ENCODE measurements at regions not wholly inside any gene's neighbourhood (a gene's known extent, or its start where the extent isn't known, plus 50 kb on each side); places are given as distances from the start of the nearest gene placed in this dataset.
"Not testable (repeated sequence)": the region's sequence is repeated elsewhere in the genome, so short reads cannot be mapped to it uniquely, and the experiment has no call there.

DNA sequence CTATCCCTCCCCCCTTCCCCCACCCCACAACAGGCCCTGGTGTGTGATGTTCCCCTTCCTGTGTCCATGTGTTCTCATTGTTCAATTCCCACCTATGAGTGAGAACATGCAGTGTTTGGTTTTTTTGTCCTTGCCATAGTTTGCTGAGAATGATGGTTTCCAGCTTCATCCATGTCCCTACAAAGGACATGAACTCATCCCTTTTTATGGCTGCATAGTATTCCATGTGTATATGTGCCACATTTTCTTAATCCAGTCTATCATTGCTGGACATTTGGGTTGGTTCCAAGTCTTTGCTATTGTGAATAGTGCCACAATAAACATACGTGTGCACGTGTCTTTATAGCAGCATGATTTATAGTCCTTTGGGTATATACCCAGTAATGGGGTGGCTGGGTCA, 52.3 kb upstream of the MAN1A2 start:
- H3K9me3 ChIP-seq (ENCODE audit: control insufficient read depth in 2 of 3, insufficient read depth in 1 of 3, low read length in 3 of 3); FAIRE-seq; H3K4me3 ChIP-seq (ENCODE audit: low read length in 3 of 3); H3K27me3 ChIP-seq (ENCODE audit: control insufficient read depth, insufficient read depth, low read length); H3K4me1 ChIP-seq (ENCODE audit: control insufficient read depth in 2 of 3, insufficient read depth in 2 of 3, low read depth in 1 of 3, low read length in 3 of 3); H3K9ac ChIP-seq (ENCODE audit: low read length in 3 of 3); intact Hi-C loops (cut with DNase I); DNase-seq; H3K36me3 ChIP-seq (ENCODE audit: control insufficient read depth in 2 of 3, insufficient read depth in 3 of 3, low read length in 3 of 3); H3K27ac ChIP-seq (ENCODE audit: low read depth in 2 of 2, low read length in 2 of 2): not testable (repeated sequence)

DNA sequence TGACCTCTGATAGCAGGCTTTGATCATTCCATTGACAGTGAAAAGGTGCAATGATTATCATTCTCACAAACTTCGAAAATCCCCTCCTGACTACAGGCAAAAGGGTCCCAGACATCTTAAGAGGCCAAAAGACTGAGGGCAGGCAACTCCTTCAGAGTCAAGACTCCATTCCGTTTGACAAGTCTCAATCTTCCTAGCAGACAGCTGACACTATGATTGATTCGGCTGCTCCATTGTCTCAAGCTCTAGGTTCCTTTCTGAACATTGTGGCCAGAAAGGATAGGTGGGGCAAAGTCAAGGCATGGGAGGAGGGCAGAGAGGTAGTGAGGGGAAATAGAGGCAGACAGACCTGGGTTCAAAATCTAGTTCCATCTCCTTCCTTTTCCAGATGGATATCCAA, 53.7 kb upstream of the MAN1A2 start:
- Histone ChIP-seq H3K9me3 (ENCODE audit: control insufficient read depth in 2 of 3, insufficient read depth in 1 of 3, low read length in 3 of 3) (no peaks in the 10 kb centered on the region), H3K27ac (ENCODE audit: low read depth in 2 of 2, low read length in 2 of 2) (no peak overlapping the region), H3K36me3 (ENCODE audit: control insufficient read depth in 2 of 3, insufficient read depth in 3 of 3, low read length in 3 of 3) (no peaks in the 10 kb centered on the region), H3K9ac (ENCODE audit: low read length in 3 of 3) (no peak overlapping the region), H3K4me1 (ENCODE audit: control insufficient read depth in 2 of 3, insufficient read depth in 2 of 3, low read depth in 1 of 3, low read length in 3 of 3) (no peaks in the 10 kb centered on the region), H3K27me3 (ENCODE audit: control insufficient read depth, insufficient read depth, low read length) (no peaks in the 10 kb centered on the region), H3K4me3 (ENCODE audit: low read length in 3 of 3) (no peak overlapping the region)
- intact Hi-C loops (cut with DNase I), result no loop called here
- FAIRE-seq (no peak), DNase-seq (no peak)
- TF ChIP-seq, protein P1, sequence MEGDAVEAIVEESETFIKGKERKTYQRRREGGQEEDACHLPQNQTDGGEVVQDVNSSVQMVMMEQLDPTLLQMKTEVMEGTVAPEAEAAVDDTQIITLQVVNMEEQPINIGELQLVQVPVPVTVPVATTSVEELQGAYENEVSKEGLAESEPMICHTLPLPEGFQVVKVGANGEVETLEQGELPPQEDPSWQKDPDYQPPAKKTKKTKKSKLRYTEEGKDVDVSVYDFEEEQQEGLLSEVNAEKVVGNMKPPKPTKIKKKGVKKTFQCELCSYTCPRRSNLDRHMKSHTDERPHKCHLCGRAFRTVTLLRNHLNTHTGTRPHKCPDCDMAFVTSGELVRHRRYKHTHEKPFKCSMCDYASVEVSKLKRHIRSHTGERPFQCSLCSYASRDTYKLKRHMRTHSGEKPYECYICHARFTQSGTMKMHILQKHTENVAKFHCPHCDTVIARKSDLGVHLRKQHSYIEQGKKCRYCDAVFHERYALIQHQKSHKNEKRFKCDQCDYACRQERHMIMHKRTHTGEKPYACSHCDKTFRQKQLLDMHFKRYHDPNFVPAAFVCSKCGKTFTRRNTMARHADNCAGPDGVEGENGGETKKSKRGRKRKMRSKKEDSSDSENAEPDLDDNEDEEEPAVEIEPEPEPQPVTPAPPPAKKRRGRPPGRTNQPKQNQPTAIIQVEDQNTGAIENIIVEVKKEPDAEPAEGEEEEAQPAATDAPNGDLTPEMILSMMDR (IDR thresholded peaks at IDR 0.05; ENCODE audit: borderline replicate concordance, extremely low read depth, insufficient read depth), result no peak

DNA sequence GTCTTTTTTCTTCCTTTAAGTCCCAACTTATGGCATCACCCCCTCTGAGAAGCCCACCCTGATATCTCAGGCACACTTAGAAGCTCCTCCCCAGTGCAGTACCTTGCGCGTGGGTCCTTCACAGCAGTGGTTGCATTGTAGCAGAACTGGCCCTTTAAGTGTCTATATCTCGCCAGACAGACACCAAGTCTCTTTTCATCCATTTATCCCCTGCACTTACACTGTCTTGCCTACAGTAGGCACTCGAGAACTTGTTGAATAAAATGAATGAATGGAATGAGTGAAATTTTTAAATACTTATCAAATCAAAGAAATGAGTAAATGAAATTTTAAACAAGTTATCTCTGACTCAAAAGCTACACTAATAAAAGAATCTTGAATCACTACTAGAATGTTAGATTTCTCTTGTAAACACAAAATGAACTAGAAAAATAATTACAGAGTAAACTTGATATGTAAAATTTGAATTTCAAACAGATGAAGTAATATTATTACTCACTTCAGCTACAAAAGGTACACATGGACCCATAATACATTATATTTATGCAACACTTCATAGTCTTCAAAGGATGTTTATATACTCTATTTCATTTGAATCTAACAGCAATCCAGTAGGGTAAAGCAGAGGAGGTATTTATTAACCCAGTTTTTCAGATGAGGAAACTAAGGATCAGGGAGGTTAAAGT, 54.7 kb upstream of the MAN1A2 start:
- Histone ChIP-seq H3K9me3 (ENCODE audit: control insufficient read depth in 2 of 3, insufficient read depth in 1 of 3, low read length in 3 of 3) (no peaks in the 10 kb centered on the region), H3K4me3 (ENCODE audit: low read length in 3 of 3) (no peak overlapping the region), H3K4me1 (ENCODE audit: control insufficient read depth in 2 of 3, insufficient read depth in 2 of 3, low read depth in 1 of 3, low read length in 3 of 3) (no peaks in the 10 kb centered on the region), H3K36me3 (ENCODE audit: control insufficient read depth in 2 of 3, insufficient read depth in 3 of 3, low read length in 3 of 3) (no peaks in the 10 kb centered on the region), H3K27me3 (ENCODE audit: control insufficient read depth, insufficient read depth, low read length) (no peaks in the 10 kb centered on the region), H3K27ac (ENCODE audit: low read depth in 2 of 2, low read length in 2 of 2) (no peak overlapping the region), H3K9ac (ENCODE audit: low read length in 3 of 3) (no peak overlapping the region)
- TF ChIP-seq, protein P1 (IDR thresholded peaks at IDR 0.05; ENCODE audit: borderline replicate concordance, extremely low read depth, insufficient read depth), result no peak
- DNase-seq (peak in 1 of 5 donors; percentile 11), FAIRE-seq (peak; percentile 11)
- intact Hi-C loops (cut with DNase I), result no loop called here

DNA sequence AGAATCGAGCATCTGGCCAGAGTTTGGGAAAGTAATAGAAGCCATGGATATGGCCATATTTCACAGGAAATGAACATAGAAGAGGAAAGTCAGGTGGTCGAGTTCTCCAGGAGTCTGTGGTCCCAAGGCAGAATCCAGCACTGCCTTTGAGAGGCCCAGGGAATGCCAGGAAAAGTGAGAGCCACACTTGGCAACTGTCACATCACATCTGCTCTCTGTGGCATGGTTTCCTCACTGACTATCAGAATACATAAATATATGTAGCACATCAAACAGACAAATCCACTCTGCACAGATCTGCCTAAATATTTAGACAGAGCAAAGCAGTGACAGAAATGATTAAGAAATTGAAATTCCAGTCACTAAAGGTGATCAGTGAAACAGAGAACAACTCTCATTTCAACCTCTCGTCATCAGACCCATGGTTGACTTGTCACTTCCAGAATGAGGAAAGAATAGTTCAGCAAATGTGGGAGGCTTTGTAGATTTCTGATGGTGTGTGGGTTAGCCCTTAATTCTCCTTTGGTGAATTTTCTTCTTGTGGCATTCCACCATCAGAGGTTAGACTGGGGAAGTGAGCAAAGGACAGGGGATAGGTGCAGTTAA, 58.8 kb upstream of the MAN1A2 start:
- TF ChIP-seq, protein P1 (IDR thresholded peaks at IDR 0.05; ENCODE audit: borderline replicate concordance, extremely low read depth, insufficient read depth), result no peak
- no peaks in the 10 kb centered on the region for H3K36me3 ChIP-seq (ENCODE audit: control insufficient read depth in 2 of 3, insufficient read depth in 3 of 3, low read length in 3 of 3)

More for the DNA sequence above, 58.8 kb upstream of the MAN1A2 start:
- intact Hi-C loops (cut with DNase I), result no loop called here
- FAIRE-seq (no peak), DNase-seq (no peak)
- no peak overlapping the region for H3K9ac ChIP-seq (ENCODE audit: low read length in 3 of 3)
- no peak overlapping the region for H3K27ac ChIP-seq (ENCODE audit: low read depth in 2 of 2, low read length in 2 of 2)
- no peaks in the 10 kb centered on the region for H3K9me3 ChIP-seq (ENCODE audit: control insufficient read depth in 2 of 3, insufficient read depth in 1 of 3, low read length in 3 of 3)
- H3K4me3 ChIP-seq (ENCODE audit: low read length in 3 of 3), result no peak overlapping the region
- H3K27me3 ChIP-seq (ENCODE audit: control insufficient read depth, insufficient read depth, low read length), result no peaks in the 10 kb centered on the region
- no peaks in the 10 kb centered on the region for H3K4me1 ChIP-seq (ENCODE audit: control insufficient read depth in 2 of 3, insufficient read depth in 2 of 3, low read depth in 1 of 3, low read length in 3 of 3)
